ENCODE measurements at regions not wholly inside any gene's neighbourhood (a gene's known extent, or its start where the extent isn't known, plus 50 kb on each side); places are given as distances from the start of the nearest gene placed in this dataset.

- TF ChIP-seq CTCF (IDR thresholded peaks at IDR 0.05; ENCODE audit: low read depth, low read length) = no peak
These were observed 51.8 kb upstream of the ANKRD34C start for GRCh38 chr15:79230766-79231165.

GRCh38 chr15:79222808-79223207 is 59.7 kb upstream of the ANKRD34C start:
- DNase-seq (ENCODE audit: low read depth in 2 of 2) = no peak
- no peak overlapping the region for H3K4me3 ChIP-seq (replicated peaks in 1 of 2; ENCODE audit: low read depth in 2 of 2, low read length in 2 of 2)
- no peak for TF ChIP-seq CTCF (IDR thresholded peaks at IDR 0.05; ENCODE audit: low read depth, low read length)

More at GRCh38 chr15:79230766-79231165, 51.8 kb upstream of the ANKRD34C start:
- no peak for DNase-seq (ENCODE audit: low read depth in 2 of 2)
- no peak overlapping the region for H3K4me3 ChIP-seq (replicated peaks in 1 of 2; ENCODE audit: low read depth in 2 of 2, low read length in 2 of 2)

GRCh38 chr15:79221696-79222095 is 60.8 kb upstream of the ANKRD34C start:
- H3K4me3 ChIP-seq (replicated peaks in 1 of 2; ENCODE audit: low read depth in 2 of 2, low read length in 2 of 2) = no peak overlapping the region
- TF ChIP-seq CTCF (IDR thresholded peaks at IDR 0.05; ENCODE audit: low read depth, low read length) = no peak
- DNase-seq (ENCODE audit: low read depth in 2 of 2) = no peak

- no peak for TF ChIP-seq CTCF (IDR thresholded peaks at IDR 0.05; ENCODE audit: low read depth, low read length)
- no peak for DNase-seq (ENCODE audit: low read depth in 2 of 2)
- H3K4me3 ChIP-seq (replicated peaks in 1 of 2; ENCODE audit: low read depth in 2 of 2, low read length in 2 of 2) = no peak overlapping the region
These were observed 63.0 kb upstream of the ANKRD34C start for GRCh38 chr15:79219393-79220056.

- TF ChIP-seq CTCF (IDR thresholded peaks at IDR 0.05; ENCODE audit: low read depth, low read length) = peak; percentile 55
- peak; percentile 6 to 53 for DNase-seq (ENCODE audit: low read depth in 2 of 2)
These were observed 63.8 kb upstream of the ANKRD34C start for GRCh38 chr15:79218588-79219200.

GRCh38 chr15:79213650-79214049 is 68.9 kb upstream of the ANKRD34C start:
- no peak for TF ChIP-seq CTCF (IDR thresholded peaks at IDR 0.05; ENCODE audit: low read depth, low read length)
- DNase-seq (ENCODE audit: low read depth in 2 of 2) = no peak
- H3K4me3 ChIP-seq (replicated peaks in 1 of 2; ENCODE audit: low read depth in 2 of 2, low read length in 2 of 2) = no peak overlapping the region

More at GRCh38 chr15:79218588-79219200, 63.8 kb upstream of the ANKRD34C start:
- no peak overlapping the region for H3K4me3 ChIP-seq (replicated peaks in 1 of 2; ENCODE audit: low read depth in 2 of 2, low read length in 2 of 2)

Data from cardiac fibroblast (primary cell).